Epithelial cell of proximal tubule (primary cell): ENCODE measurements at regions not wholly inside any gene's neighbourhood (a gene's known extent, or its start where the extent isn't known, plus 50 kb on each side); places are given as distances from the start of the nearest gene placed in this dataset.
"Not testable (repeated sequence)": the region's sequence is repeated elsewhere in the genome, so short reads cannot be mapped to it uniquely, and the experiment has no call there.

Experiments used
- DNase-seq: peaks from one replicate; pipeline ENCODE4 v3.0.0-alpha.2; 2011; ENCODE audit warnings: low read depth
- H3K4me3 ChIP-seq: 2 replicates; pipeline ENCODE4 v1.5.1; 2011; ENCODE audit warnings: low read depth, mild to moderate bottlenecking, low read length
- CTCF ChIP-seq: conservative IDR thresholded peaks from 2 replicates; pipeline ENCODE4 v1.5.1; 2012; ENCODE audit warnings: low read depth, mild to moderate bottlenecking, low read length

- H3K4me3 ChIP-seq, result no peak overlapping the region
- DNase-seq, result no peak
- no peak for TF ChIP-seq CTCF
Observed at GRCh38 chr21:39003982-39004633, 179.1 kb downstream of the PSMG1 start.

- no peak for DNase-seq
- H3K4me3 ChIP-seq, result no peak overlapping the region
- TF ChIP-seq CTCF, result no peak
Observed at GRCh38 chr21:39001341-39001740, 181.9 kb downstream of the PSMG1 start.

GRCh38 chr21:39000496-39000895, 182.8 kb downstream of the PSMG1 start:
- no peak overlapping the region for H3K4me3 ChIP-seq
- TF ChIP-seq CTCF, result no peak
- no peak for DNase-seq

- no peak for DNase-seq
- no peak overlapping the region for H3K4me3 ChIP-seq
- no peak for TF ChIP-seq CTCF
Observed at GRCh38 chr21:38999161-38999560, 184.1 kb downstream of the PSMG1 start.

GRCh38 chr21:38998281-38998680, 185.0 kb downstream of the PSMG1 start:
- DNase-seq, H3K4me3 ChIP-seq: not testable (repeated sequence)

DNA sequence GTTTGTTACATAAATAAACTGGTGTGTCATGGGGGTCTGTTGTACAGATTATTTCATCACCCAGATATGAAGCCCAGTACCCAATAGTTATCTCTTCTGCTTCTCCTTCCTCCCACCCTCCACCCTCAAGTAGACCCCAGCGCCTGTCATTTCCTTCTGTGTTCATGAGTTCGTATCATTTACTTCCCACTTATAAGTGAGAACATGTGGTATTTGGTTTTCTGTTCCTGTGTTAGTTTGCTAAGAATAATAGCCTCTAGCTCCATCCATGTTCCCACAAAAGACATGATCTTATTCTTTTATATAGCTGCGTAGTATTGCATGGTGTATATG, 185.4 kb downstream of the PSMG1 start:
- not testable (repeated sequence) for H3K4me3 ChIP-seq, DNase-seq

DNA sequence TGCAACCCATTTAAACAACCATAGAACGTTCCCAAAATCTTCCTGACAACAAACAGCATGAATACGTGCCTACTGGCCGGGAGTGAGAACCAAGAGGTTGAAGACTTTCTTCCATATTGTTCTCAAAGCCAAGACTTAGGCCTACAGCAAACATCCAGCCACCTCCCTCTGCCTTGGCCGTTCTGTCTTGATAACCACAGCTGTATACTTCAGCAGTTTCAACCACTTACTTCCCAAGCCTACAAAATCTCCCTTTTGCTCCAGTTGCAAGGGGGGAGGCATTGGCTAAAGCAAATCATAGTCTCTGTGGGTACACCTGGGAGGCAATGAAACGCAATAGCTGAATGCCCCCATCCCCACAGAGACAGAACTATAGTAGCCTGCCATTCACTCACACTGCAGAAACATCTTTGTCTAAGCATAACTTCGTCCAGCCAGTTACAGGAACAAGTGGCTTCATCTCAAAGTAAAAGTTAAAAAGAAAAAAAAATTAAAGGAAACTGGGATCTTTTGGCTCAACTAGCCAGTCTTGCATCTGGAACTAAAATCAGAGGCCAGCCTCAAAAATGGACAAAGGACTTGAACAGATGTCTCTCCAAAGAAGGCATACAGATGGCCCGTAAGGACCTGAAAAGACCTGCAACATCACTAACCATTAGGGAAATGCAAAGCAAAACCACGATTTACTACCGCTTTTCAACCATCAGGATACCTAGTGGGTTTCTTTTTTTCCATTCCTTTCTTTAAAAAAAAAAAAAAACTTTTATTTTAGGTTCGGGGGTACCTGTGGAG, 186.0 kb downstream of the PSMG1 start:
- H3K4me3 ChIP-seq, result no peak overlapping the region
- no peak for TF ChIP-seq CTCF
- no peak for DNase-seq

DNA sequence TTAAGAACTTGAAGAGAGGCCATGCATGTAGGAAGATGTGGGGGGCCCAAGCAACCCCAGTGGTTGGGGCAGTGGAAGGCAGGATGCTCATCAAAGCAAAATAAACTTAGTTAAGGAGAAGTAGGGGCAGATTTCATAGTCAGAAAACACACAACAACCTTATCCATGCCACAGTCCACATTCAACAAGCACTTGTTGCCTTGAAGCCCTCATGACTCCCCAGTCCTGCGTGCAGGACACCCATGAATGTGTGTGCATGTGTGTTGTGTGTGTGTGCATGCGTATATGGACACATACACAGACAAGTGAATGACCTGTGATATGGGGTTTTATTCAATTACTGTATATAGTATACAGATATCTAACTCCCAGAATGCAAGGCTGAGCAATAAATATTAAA, 186.9 kb downstream of the PSMG1 start:
- TF ChIP-seq CTCF, result no peak
- no peak for DNase-seq
- no peak overlapping the region for H3K4me3 ChIP-seq
